Peyer's patch (tissue), 4 donors: ENCODE measurements at regions not wholly inside any gene's neighbourhood (a gene's known extent, or its start where the extent isn't known, plus 50 kb on each side); places are given as distances from the start of the nearest gene placed in this dataset.

Experiments used
- DNase-seq, 3 donors: peaks; one replicate each; pipeline ENCODE4 v3.0.0-alpha.2; 2017 to 2019
- H3K27ac ChIP-seq, 4 donors: fragments of 200-600 bp; sonication (generic); one replicate each; pipeline ENCODE4 v1.5.1; 2016 to 2019
- H3K27me3 ChIP-seq, 2 donors: fragments of 200-600 bp; sonication (generic); one replicate each; pipeline ENCODE4 v1.5.1; 2019
- H3K36me3 ChIP-seq, 3 donors: fragments of 200-600 bp; sonication (generic); one replicate each; pipeline ENCODE4 v1.5.1; 2016 to 2019
- H3K4me1 ChIP-seq, 4 donors: fragments of 200-600 bp; sonication (generic); one replicate each; pipeline ENCODE4 v1.5.1; 2016 to 2019
- H3K4me3 ChIP-seq, 4 donors: fragments of 200-600 bp; sonication (generic); 1 replicate in 3 of 4; 2 replicates in 1 of 4; pipeline ENCODE4 v1.5.1; 2016 to 2019; ENCODE audit warnings: mild to moderate bottlenecking in 1 of 4
- H3K9me3 ChIP-seq, 4 donors: fragments of 200-600 bp; sonication (generic); one replicate each; pipeline ENCODE4 v1.5.1; 2016 to 2019; ENCODE audit warnings: mild to moderate bottlenecking in 1 of 4
- CTCF ChIP-seq, 6 experiments: fragments of 450-650 bp in 4 of 6; fragments of 200-600 bp in 2 of 6; sonication (generic) in 1 of 6; IDR thresholded peaks; one replicate each; pipeline ENCODE4 v1.5.1; 2017 to 2019; ENCODE audit warnings: antibody characterized with exemption in 6 of 6, mild to moderate bottlenecking in 3 of 6, moderate library complexity in 1 of 6
- POLR2A ChIP-seq, 2 donors: fragments of 450-650 bp; IDR thresholded peaks; one replicate each; pipeline ENCODE4 v1.5.1; 2017; ENCODE audit warnings: antibody characterized with exemption in 2 of 2, mild to moderate bottlenecking in 2 of 2, moderate library complexity in 2 of 2

- Histone ChIP-seq H3K27me3 (no peaks in the 10 kb centered on the region), H3K36me3 (no peaks in the 10 kb centered on the region), H3K9me3 (no peaks in the 10 kb centered on the region), H3K27ac (no peak overlapping the region), H3K4me3 (no peak overlapping the region), H3K4me1 (no peaks in the 10 kb centered on the region)
- TF ChIP-seq CTCF (IDR thresholded peaks at IDR 0.05), result no peak
- no peak for TF ChIP-seq POLR2A (IDR thresholded peaks at IDR 0.05)
- no peak for DNase-seq
Observed at GRCh38 chr9:82410306-82410705, 421.7 kb downstream of the SPATA31D1 start.

- TF ChIP-seq CTCF (IDR thresholded peaks at IDR 0.05), result no peak
- TF ChIP-seq POLR2A (IDR thresholded peaks at IDR 0.05), result no peak
- no peak for DNase-seq
- H3K36me3 ChIP-seq, result no peaks in the 10 kb centered on the region
- no peaks in the 10 kb centered on the region for H3K27me3 ChIP-seq
- H3K4me1 ChIP-seq, result no peaks in the 10 kb centered on the region
- no peak overlapping the region for H3K4me3 ChIP-seq
- no peaks in the 10 kb centered on the region for H3K9me3 ChIP-seq
- no peak overlapping the region for H3K27ac ChIP-seq
Observed at GRCh38 chr9:82410866-82411265, 422.3 kb downstream of the SPATA31D1 start.

GRCh38 chr9:82412586-82413305, 424.2 kb downstream of the SPATA31D1 start:
- no peaks in the 10 kb centered on the region for H3K27me3 ChIP-seq
- no peak for DNase-seq
- TF ChIP-seq CTCF (IDR thresholded peaks at IDR 0.05) (no peak), POLR2A (IDR thresholded peaks at IDR 0.05) (no peak)
- no peaks in the 10 kb centered on the region for H3K4me1 ChIP-seq
- H3K27ac ChIP-seq, result no peak overlapping the region
- no peak overlapping the region for H3K4me3 ChIP-seq
- no peaks in the 10 kb centered on the region for H3K9me3 ChIP-seq
- no peaks in the 10 kb centered on the region for H3K36me3 ChIP-seq

- H3K27ac ChIP-seq, result no peak overlapping the region
- no peak for DNase-seq
Observed at GRCh38 chr9:82417501-82417900, 428.9 kb downstream of the SPATA31D1 start.

GRCh38 chr9:82418334-82418733, 429.8 kb downstream of the SPATA31D1 start:
- H3K9me3 ChIP-seq, result no peaks in the 10 kb centered on the region
- H3K36me3 ChIP-seq, result no peaks in the 10 kb centered on the region
- H3K27me3 ChIP-seq, result no peaks in the 10 kb centered on the region
- no peak for DNase-seq
- TF ChIP-seq POLR2A (IDR thresholded peaks at IDR 0.05) (no peak), CTCF (IDR thresholded peaks at IDR 0.05) (no peak)
- H3K4me3 ChIP-seq, result no peak overlapping the region
- H3K4me1 ChIP-seq, result no peaks in the 10 kb centered on the region
- H3K27ac ChIP-seq, result no peak overlapping the region

More at GRCh38 chr9:82417501-82417900, 428.9 kb downstream of the SPATA31D1 start:
- Histone ChIP-seq H3K4me3 (no peak overlapping the region), H3K4me1 (no peaks in the 10 kb centered on the region), H3K27me3 (no peaks in the 10 kb centered on the region), H3K36me3 (no peaks in the 10 kb centered on the region), H3K9me3 (no peaks in the 10 kb centered on the region)
- TF ChIP-seq POLR2A (IDR thresholded peaks at IDR 0.05) (no peak), CTCF (IDR thresholded peaks at IDR 0.05) (no peak)
